ENCODE measurements at regions not wholly inside any gene's neighbourhood (a gene's known extent, or its start where the extent isn't known, plus 50 kb on each side); places are given as distances from the start of the nearest gene placed in this dataset.
"Not testable (repeated sequence)": the region's sequence is repeated elsewhere in the genome, so short reads cannot be mapped to it uniquely, and the experiment has no call there.

- Histone ChIP-seq H3K4me1 (ENCODE audit: control insufficient read depth, insufficient read depth, low read length) (no peaks in the 10 kb centered on the region), H3K4me3 (ENCODE audit: low read length in 2 of 2) (peak overlapping the region in 1 of 2 donors; percentile 29), H3K9me3 (ENCODE audit: control insufficient read depth in 2 of 2, low read length in 2 of 2) (no peaks in the 10 kb centered on the region), H3K27ac (ENCODE audit: low read length) (no peak overlapping the region), H3K9ac (ENCODE audit: low read length in 2 of 2) (no peak overlapping the region), H3K27me3 (ENCODE audit: control insufficient read depth in 1 of 2, insufficient read depth in 2 of 2, low read length in 2 of 2) (no peaks in the 10 kb centered on the region), H3K36me3 (ENCODE audit: control insufficient read depth in 2 of 2, insufficient read depth in 2 of 2, low read length in 2 of 2) (no peaks in the 10 kb centered on the region)
These were observed 242.0 kb downstream of the BMP4 start for GRCh38 chr14:53714495-53715192.

GRCh38 chr14:53712901-53713300 lies 243.7 kb downstream of the BMP4 start:
- H3K9ac ChIP-seq (ENCODE audit: low read length in 2 of 2); H3K4me3 ChIP-seq (ENCODE audit: low read length in 2 of 2); H3K27me3 ChIP-seq (ENCODE audit: control insufficient read depth in 1 of 2, insufficient read depth in 2 of 2, low read length in 2 of 2); H3K36me3 ChIP-seq (ENCODE audit: control insufficient read depth in 2 of 2, insufficient read depth in 2 of 2, low read length in 2 of 2); H3K27ac ChIP-seq (ENCODE audit: low read length); H3K4me1 ChIP-seq (ENCODE audit: control insufficient read depth, insufficient read depth, low read length); H3K9me3 ChIP-seq (ENCODE audit: control insufficient read depth in 2 of 2, low read length in 2 of 2): not testable (repeated sequence)

GRCh38 chr14:53711205-53711604 lies 245.4 kb downstream of the BMP4 start:
- Histone ChIP-seq H3K4me1 (ENCODE audit: control insufficient read depth, insufficient read depth, low read length) (no peaks in the 10 kb centered on the region), H3K27me3 (ENCODE audit: control insufficient read depth in 1 of 2, insufficient read depth in 2 of 2, low read length in 2 of 2) (no peaks in the 10 kb centered on the region), H3K36me3 (ENCODE audit: control insufficient read depth in 2 of 2, insufficient read depth in 2 of 2, low read length in 2 of 2) (no peaks in the 10 kb centered on the region), H3K9me3 (ENCODE audit: control insufficient read depth in 2 of 2, low read length in 2 of 2) (no peaks in the 10 kb centered on the region), H3K27ac (ENCODE audit: low read length) (no peak overlapping the region), H3K9ac (ENCODE audit: low read length in 2 of 2) (no peak overlapping the region), H3K4me3 (ENCODE audit: low read length in 2 of 2) (no peak overlapping the region)

DNA sequence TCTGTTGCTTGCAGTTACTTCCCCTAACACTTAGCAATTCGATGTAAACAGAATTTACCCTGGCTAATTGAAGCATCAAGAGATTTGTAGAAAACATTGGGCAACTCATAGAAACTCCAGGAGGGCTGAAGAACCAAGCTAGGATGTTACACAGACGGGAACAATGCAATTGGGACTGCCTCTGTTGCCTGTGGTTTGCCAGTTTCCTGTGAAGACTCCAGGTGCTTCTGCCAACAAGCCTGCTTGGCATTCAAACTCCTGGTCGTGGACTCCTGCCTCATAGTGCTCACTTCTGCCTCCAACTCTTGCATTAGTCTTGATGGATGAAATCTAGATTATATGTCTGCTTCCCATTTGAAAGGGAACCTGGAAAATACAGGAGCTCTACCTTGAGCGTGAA lies 246.0 kb downstream of the BMP4 start:
- H3K27me3 ChIP-seq (ENCODE audit: control insufficient read depth in 1 of 2, insufficient read depth in 2 of 2, low read length in 2 of 2) = no peaks in the 10 kb centered on the region
- no peak overlapping the region for H3K4me3 ChIP-seq (ENCODE audit: low read length in 2 of 2)
- H3K9ac ChIP-seq (ENCODE audit: low read length in 2 of 2) = no peak overlapping the region
- no peaks in the 10 kb centered on the region for H3K9me3 ChIP-seq (ENCODE audit: control insufficient read depth in 2 of 2, low read length in 2 of 2)
- H3K4me1 ChIP-seq (ENCODE audit: control insufficient read depth, insufficient read depth, low read length) = no peaks in the 10 kb centered on the region
- H3K27ac ChIP-seq (ENCODE audit: low read length) = no peak overlapping the region
- no peaks in the 10 kb centered on the region for H3K36me3 ChIP-seq (ENCODE audit: control insufficient read depth in 2 of 2, insufficient read depth in 2 of 2, low read length in 2 of 2)

DNA sequence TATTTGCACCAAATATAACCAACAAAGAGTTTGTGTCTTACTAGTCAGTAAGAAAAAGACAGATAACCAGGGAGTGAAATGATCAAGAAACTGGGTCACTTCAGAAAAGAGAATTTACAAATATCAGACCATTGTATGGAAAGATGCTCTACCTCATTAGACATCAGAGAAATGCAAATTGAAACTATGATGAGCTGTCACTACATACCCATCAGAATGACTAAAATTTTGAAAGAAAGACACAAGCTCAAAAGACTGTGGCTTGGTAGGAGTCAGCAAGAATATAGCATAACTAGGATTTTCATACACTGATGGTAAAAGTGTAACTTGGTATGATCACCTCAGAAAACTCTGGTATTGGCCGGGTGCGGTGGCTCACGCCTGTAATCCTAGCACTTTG lies 247.2 kb downstream of the BMP4 start:
- Histone ChIP-seq H3K27me3 (ENCODE audit: control insufficient read depth in 1 of 2, insufficient read depth in 2 of 2, low read length in 2 of 2) (no peaks in the 10 kb centered on the region), H3K4me3 (ENCODE audit: low read length in 2 of 2) (no peak overlapping the region), H3K27ac (ENCODE audit: low read length) (no peak overlapping the region)

DNA sequence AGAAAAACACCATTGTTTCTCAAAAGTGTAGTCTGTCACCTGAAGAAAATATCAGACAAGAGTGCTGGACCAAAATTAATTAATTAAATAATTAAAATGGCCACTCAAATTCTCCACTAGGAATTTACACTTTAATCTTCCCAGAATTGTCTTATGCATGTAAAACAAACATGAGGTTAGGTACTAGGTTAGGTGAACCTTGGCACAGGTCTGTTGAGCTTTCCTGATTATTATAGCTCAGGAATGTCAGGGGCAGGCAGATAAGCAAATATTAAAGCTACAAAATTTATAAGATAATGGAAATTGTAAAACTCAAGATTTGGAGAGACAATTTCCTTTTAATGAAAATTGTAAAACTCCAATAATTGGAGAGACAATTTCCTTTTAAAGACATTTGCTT lies 253.2 kb downstream of the BMP4 start:
- Histone ChIP-seq H3K4me3 (ENCODE audit: low read length in 2 of 2) (no peak overlapping the region), H3K9ac (ENCODE audit: low read length in 2 of 2) (no peak overlapping the region), H3K4me1 (ENCODE audit: control insufficient read depth, insufficient read depth, low read length) (no peaks in the 10 kb centered on the region), H3K27me3 (ENCODE audit: control insufficient read depth in 1 of 2, insufficient read depth in 2 of 2, low read length in 2 of 2) (no peaks in the 10 kb centered on the region), H3K9me3 (ENCODE audit: control insufficient read depth in 2 of 2, low read length in 2 of 2) (no peaks in the 10 kb centered on the region), H3K36me3 (ENCODE audit: control insufficient read depth in 2 of 2, insufficient read depth in 2 of 2, low read length in 2 of 2) (no peaks in the 10 kb centered on the region), H3K27ac (ENCODE audit: low read length) (no peak overlapping the region)

More for the DNA sequence above, 247.2 kb downstream of the BMP4 start:
- H3K4me1 ChIP-seq (ENCODE audit: control insufficient read depth, insufficient read depth, low read length) = no peaks in the 10 kb centered on the region
- no peak overlapping the region for H3K9ac ChIP-seq (ENCODE audit: low read length in 2 of 2)
- H3K36me3 ChIP-seq (ENCODE audit: control insufficient read depth in 2 of 2, insufficient read depth in 2 of 2, low read length in 2 of 2) = no peaks in the 10 kb centered on the region
- H3K9me3 ChIP-seq (ENCODE audit: control insufficient read depth in 2 of 2, low read length in 2 of 2) = no peaks in the 10 kb centered on the region

- Histone ChIP-seq H3K9me3 (ENCODE audit: control insufficient read depth in 2 of 2, low read length in 2 of 2) (no peaks in the 10 kb centered on the region), H3K27me3 (ENCODE audit: control insufficient read depth in 1 of 2, insufficient read depth in 2 of 2, low read length in 2 of 2) (no peaks in the 10 kb centered on the region), H3K9ac (ENCODE audit: low read length in 2 of 2) (no peak overlapping the region), H3K4me3 (ENCODE audit: low read length in 2 of 2) (no peak overlapping the region), H3K36me3 (ENCODE audit: control insufficient read depth in 2 of 2, insufficient read depth in 2 of 2, low read length in 2 of 2) (no peaks in the 10 kb centered on the region), H3K4me1 (ENCODE audit: control insufficient read depth, insufficient read depth, low read length) (no peaks in the 10 kb centered on the region), H3K27ac (ENCODE audit: low read length) (no peak overlapping the region)
These were observed 255.3 kb downstream of the BMP4 start for GRCh38 chr14:53701108-53701875.

GRCh38 chr14:53696217-53696965 lies 260.2 kb downstream of the BMP4 start:
- no peak overlapping the region for H3K4me3 ChIP-seq (ENCODE audit: low read length in 2 of 2)
- H3K27ac ChIP-seq (ENCODE audit: low read length) = no peak overlapping the region
- H3K36me3 ChIP-seq (ENCODE audit: control insufficient read depth in 2 of 2, insufficient read depth in 2 of 2, low read length in 2 of 2) = no peaks in the 10 kb centered on the region
- H3K4me1 ChIP-seq (ENCODE audit: control insufficient read depth, insufficient read depth, low read length) = no peaks in the 10 kb centered on the region
- no peaks in the 10 kb centered on the region for H3K9me3 ChIP-seq (ENCODE audit: control insufficient read depth in 2 of 2, low read length in 2 of 2)
- H3K27me3 ChIP-seq (ENCODE audit: control insufficient read depth in 1 of 2, insufficient read depth in 2 of 2, low read length in 2 of 2) = no peaks in the 10 kb centered on the region
- no peak overlapping the region for H3K9ac ChIP-seq (ENCODE audit: low read length in 2 of 2)

DNA sequence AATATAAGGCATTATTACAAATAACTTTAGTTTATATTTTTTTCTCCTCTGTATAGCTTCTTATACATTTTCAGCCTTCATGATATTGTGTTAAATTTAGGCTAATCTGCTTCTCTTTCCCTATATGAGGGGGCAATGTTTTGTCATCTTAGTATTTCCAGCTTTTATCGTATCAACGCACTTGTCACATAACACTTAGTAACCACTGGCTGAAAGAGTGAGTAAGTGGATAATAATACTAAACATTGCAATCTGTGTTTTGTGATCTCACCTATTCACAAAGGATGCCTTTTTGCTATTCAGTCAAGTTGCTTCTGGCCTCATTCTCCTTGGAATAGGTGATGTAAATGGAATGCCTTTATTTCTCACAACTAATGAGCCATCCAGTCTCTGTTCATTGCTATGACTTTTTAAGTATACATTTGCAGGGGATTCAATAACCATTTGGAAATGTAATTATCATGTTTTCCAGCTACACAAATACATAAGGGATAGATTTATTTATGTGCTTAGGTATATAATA lies 260.9 kb downstream of the BMP4 start:
- H3K9ac ChIP-seq (ENCODE audit: low read length in 2 of 2) = no peak overlapping the region
- no peaks in the 10 kb centered on the region for H3K27me3 ChIP-seq (ENCODE audit: control insufficient read depth in 1 of 2, insufficient read depth in 2 of 2, low read length in 2 of 2)
- H3K4me3 ChIP-seq (ENCODE audit: low read length in 2 of 2) = no peak overlapping the region
- H3K36me3 ChIP-seq (ENCODE audit: control insufficient read depth in 2 of 2, insufficient read depth in 2 of 2, low read length in 2 of 2) = no peaks in the 10 kb centered on the region
- no peaks in the 10 kb centered on the region for H3K9me3 ChIP-seq (ENCODE audit: control insufficient read depth in 2 of 2, low read length in 2 of 2)
- no peaks in the 10 kb centered on the region for H3K4me1 ChIP-seq (ENCODE audit: control insufficient read depth, insufficient read depth, low read length)
- H3K27ac ChIP-seq (ENCODE audit: low read length) = no peak overlapping the region

DNA sequence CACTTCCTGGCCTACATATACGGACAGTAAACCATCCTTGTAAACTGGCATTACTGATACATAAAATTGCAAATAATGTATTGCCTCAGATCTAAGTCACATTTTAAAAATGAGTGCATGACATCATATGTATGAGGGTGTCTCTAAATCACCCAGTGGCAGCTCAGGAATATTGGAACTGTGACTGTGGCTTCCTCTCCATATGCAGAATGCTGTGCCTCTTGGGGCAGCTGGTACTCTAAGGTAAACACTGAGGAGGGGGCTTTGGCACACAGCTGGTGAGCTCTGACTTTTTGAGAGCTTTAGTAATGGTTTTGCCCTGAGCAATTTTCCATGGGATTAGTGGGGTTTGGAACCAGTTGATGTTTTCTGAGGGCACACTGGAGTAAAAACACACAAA lies 263.7 kb downstream of the BMP4 start:
- Histone ChIP-seq H3K36me3 (ENCODE audit: control insufficient read depth in 2 of 2, insufficient read depth in 2 of 2, low read length in 2 of 2) (no peaks in the 10 kb centered on the region), H3K27ac (ENCODE audit: low read length) (no peak overlapping the region), H3K27me3 (ENCODE audit: control insufficient read depth in 1 of 2, insufficient read depth in 2 of 2, low read length in 2 of 2) (no peaks in the 10 kb centered on the region), H3K9ac (ENCODE audit: low read length in 2 of 2) (no peak overlapping the region), H3K9me3 (ENCODE audit: control insufficient read depth in 2 of 2, low read length in 2 of 2) (no peaks in the 10 kb centered on the region), H3K4me3 (ENCODE audit: low read length in 2 of 2) (no peak overlapping the region), H3K4me1 (ENCODE audit: control insufficient read depth, insufficient read depth, low read length) (no peaks in the 10 kb centered on the region)
